ENCODE measurements at regions not wholly inside any gene's neighbourhood (a gene's known extent, or its start where the extent isn't known, plus 50 kb on each side); places are given as distances from the start of the nearest gene placed in this dataset.
"Not testable (repeated sequence)": the region's sequence is repeated elsewhere in the genome, so short reads cannot be mapped to it uniquely, and the experiment has no call there.

DNA sequence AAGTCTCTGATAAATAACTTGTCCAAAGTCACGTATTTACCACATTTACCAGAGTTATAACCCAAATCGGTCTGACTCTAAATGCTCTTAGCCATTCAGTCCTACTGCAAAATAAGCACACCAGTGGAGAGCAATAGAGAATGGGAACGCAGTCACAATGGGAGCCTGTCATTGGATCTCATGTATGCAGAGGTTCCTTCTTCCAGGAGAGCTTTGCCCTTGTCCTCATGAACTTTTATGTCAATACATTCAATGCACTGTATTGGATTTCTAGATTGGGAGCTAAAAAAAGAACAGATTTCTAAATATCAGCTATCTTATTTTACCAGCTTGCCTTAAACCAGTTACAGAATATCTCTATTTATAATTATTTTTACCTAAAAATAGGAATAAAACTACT, 149.1 kb upstream of the CXXC4 start:
- H3K27ac ChIP-seq, result no peak overlapping the region
- H3K9me3 ChIP-seq, result no peaks in the 10 kb centered on the region
- ATAC-seq, result no peak
- 27% methylated on average over 3 of the region's 3 CpGs for WGBS (ENCODE audit: missing lambda C conversion rate)
- no peak for FAIRE-seq
- no peak for DNase-seq (ENCODE audit: low read depth in 1 of 2, low spot score in 1 of 2)
- H3K4me3 ChIP-seq, result no peak overlapping the region
- CTCF ChIA-PET, result no interaction called here
- TF ChIP-seq BHLHE40 (IDR thresholded peaks at IDR 0.05; ENCODE audit: low read depth, low read length) (no peak), ZC3H11A (IDR thresholded peaks at IDR 0.05) (no peak)
- POLR2A ChIA-PET, result no interaction called here
- H3K4me1 ChIP-seq, result no peaks in the 10 kb centered on the region
- H3K4me2 ChIP-seq, result no peak overlapping the region

DNA sequence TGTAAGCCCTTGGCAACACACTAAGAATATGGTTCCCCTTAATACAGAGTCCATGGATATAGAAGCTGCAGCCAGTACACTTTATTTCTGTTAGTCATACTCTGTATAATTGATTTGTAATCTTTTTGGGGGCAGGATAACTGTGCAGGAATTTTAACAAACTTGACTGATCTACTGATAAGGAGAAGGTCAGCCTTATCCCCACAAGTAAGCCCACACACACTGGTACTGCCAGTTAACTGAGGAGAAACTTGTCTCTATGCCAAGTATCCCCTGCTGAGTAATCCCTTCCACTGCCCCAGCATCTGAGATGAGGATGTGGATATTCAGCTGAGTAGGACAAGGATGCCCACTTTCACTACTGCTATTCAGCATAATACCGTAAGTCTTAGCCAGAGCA, 154.9 kb upstream of the CXXC4 start:
- POLR2A ChIA-PET, result no interaction called here
- Histone ChIP-seq H3K4me2 (no peak overlapping the region), H3K4me1 (no peaks in the 10 kb centered on the region), H3K9me3 (no peaks in the 10 kb centered on the region), H3K27ac (no peak overlapping the region), H3K4me3 (no peak overlapping the region)
- CTCF ChIA-PET, result no interaction called here
- no peak for ATAC-seq
- 70% methylated on average over 1 of the region's 1 CpG for WGBS (ENCODE audit: missing lambda C conversion rate)
- FAIRE-seq, result no peak
- DNase-seq (ENCODE audit: low read depth in 1 of 2, low spot score in 1 of 2), result no peak
- TF ChIP-seq FOSL2 (IDR thresholded peaks at IDR 0.05), result no peak
- TF ChIP-seq FOSL2 (CRISPR knock-in tag; IDR thresholded peaks at IDR 0.05), result no peak

DNA sequence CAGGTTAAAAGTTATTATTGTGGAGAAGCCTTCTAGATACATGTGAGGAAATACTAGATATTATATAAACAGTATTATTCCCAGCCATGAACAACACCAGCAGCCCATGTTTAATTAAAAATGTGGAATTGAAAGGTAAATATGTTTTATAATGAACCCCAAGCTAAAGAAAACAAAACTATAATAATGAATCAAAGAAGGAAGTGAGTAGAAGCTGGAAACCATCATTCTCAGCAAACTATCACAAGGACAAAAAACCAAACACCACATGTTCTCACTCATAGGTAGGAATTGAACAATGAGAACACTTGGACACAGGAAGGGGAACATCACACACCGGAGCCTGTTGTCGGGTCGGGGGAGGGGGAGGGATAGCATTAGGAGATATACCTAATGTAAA, 167.6 kb upstream of the CXXC4 start:
- H3K4me3 ChIP-seq; H3K9me3 ChIP-seq; ATAC-seq; H3K27ac ChIP-seq; POLR2A ChIA-PET; H3K4me1 ChIP-seq; H3K4me2 ChIP-seq; CTCF ChIA-PET; FAIRE-seq; DNase-seq (ENCODE audit: low read depth in 1 of 2, low spot score in 1 of 2): not testable (repeated sequence)
- WGBS (ENCODE audit: missing lambda C conversion rate), result 20% methylated on average over 2 of the region's 3 CpGs

DNA sequence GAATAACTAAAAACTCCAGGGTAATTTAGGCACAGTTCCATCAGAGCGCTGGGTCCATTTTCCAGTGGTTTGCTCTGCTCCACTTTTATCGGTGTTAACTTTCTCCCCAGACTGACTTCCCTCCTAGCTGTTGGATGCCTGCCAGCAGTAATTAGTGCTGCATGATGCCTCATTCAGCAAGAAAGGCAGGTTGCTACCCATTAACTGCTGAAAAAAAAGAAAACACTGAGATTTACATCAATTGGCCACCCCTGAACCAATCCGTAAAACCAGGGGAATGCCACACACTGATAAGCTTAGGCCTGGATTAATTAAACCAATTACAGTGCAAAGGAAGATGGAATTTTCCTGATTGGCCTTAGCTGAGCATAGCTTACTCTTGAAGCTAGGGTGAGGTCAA, 182.4 kb upstream of the CXXC4 start:
- DNase-seq (ENCODE audit: low read depth in 1 of 2, low spot score in 1 of 2), result no peak
- H3K4me3 ChIP-seq, result no peak overlapping the region
- 64% methylated on average over 3 of the region's 3 CpGs for WGBS (ENCODE audit: missing lambda C conversion rate)
- no peaks in the 10 kb centered on the region for H3K4me1 ChIP-seq
- H3K27ac ChIP-seq, result no peak overlapping the region
- ChIA-PET CTCF (no interaction called here), POLR2A (no interaction called here)
- TF ChIP-seq CBX8 (IDR thresholded peaks at IDR 0.05) (no peak), ZFP36 (IDR thresholded peaks at IDR 0.05; ENCODE audit: borderline replicate concordance, partially characterized antibody) (no peak), ZSCAN20 (CRISPR knock-in tag; IDR thresholded peaks at IDR 0.05) (no peak), ZC3H11A (IDR thresholded peaks at IDR 0.05) (no peak), HEYL (CRISPR knock-in tag; IDR thresholded peaks at IDR 0.05) (no peak), NR3C1 (IDR thresholded peaks at IDR 0.05) (no peak), FOXS1 (CRISPR knock-in tag; IDR thresholded peaks at IDR 0.05) (no peak), KDM1A (IDR thresholded peaks at IDR 0.05; ENCODE audit: low read depth) (no peak), CBX2 (IDR thresholded peaks at IDR 0.05; ENCODE audit: borderline replicate concordance, low read depth) (no peak), ZNF302 (CRISPR knock-in tag; IDR thresholded peaks at IDR 0.05) (no peak), HOXB13 (CRISPR knock-in tag; IDR thresholded peaks at IDR 0.05; ENCODE audit: low read depth) (no peak), NFE2L2 (conservative IDR thresholded peaks at IDR 0.05; ENCODE audit: low read length) (no peak), NPAS2 (CRISPR knock-in tag; IDR thresholded peaks at IDR 0.05; ENCODE audit: borderline replicate concordance) (no peak), SMC3 (IDR thresholded peaks at IDR 0.05) (no peak)
- H3K9me3 ChIP-seq, result no peaks in the 10 kb centered on the region
- FAIRE-seq, result no peak
- no peak overlapping the region for H3K4me2 ChIP-seq
- no peak for ATAC-seq

DNA sequence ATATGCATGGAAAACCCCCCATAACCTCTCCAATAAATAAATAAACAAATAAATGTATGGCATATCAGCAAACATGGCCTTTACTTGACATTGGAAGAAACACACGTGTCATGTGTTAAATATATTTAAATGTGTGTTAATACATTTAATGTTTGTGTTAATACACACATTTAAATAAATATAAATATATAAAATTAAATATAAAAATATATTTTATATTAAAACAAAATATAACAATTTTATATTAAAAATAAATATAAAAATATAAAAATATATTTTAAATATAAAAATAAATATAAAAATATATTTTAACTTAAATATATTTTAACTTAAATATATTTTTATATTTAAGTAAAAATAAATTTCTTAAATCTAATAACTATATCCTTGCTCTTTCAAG, 187.6 kb upstream of the CXXC4 start:
- Histone ChIP-seq H3K27ac (no peak overlapping the region), H3K4me1 (no peaks in the 10 kb centered on the region), H3K4me3 (no peak overlapping the region), H3K4me2 (no peak overlapping the region), H3K9me3 (no peaks in the 10 kb centered on the region)
- ATAC-seq (no peak), FAIRE-seq (no peak), DNase-seq (ENCODE audit: low read depth in 1 of 2, low spot score in 1 of 2) (no peak)
- TF ChIP-seq CBX8 (IDR thresholded peaks at IDR 0.05), result no peak
- no peak for TF ChIP-seq TP53 (CRISPR knock-in tag; IDR thresholded peaks at IDR 0.05)
- TF ChIP-seq ZC3H11A (IDR thresholded peaks at IDR 0.05), result no peak
- no peak for TF ChIP-seq FOXS1 (CRISPR knock-in tag; IDR thresholded peaks at IDR 0.05)
- TF ChIP-seq EHMT2 (IDR thresholded peaks at IDR 0.05; ENCODE audit: low read depth), result no peak
- TF ChIP-seq PHF8 (IDR thresholded peaks at IDR 0.05; ENCODE audit: borderline replicate concordance, low read depth), result no peak
- no peak for TF ChIP-seq RAD21 (conservative IDR thresholded peaks at IDR 0.05 in 1 of 2, IDR thresholded peaks at IDR 0.05 in 1 of 2)
- TF ChIP-seq POLR2AphosphoS2 (conservative IDR thresholded peaks at IDR 0.05; ENCODE audit: low read length), result no peak
- TF ChIP-seq BHLHE40 (IDR thresholded peaks at IDR 0.05; ENCODE audit: low read depth, low read length), result no peak
- no peak for TF ChIP-seq NPAS2 (CRISPR knock-in tag; IDR thresholded peaks at IDR 0.05; ENCODE audit: borderline replicate concordance)
- TF ChIP-seq CHD4 (IDR thresholded peaks at IDR 0.05; ENCODE audit: borderline replicate concordance), result no peak
- no peak for TF ChIP-seq ESRRA (IDR thresholded peaks at IDR 0.05; ENCODE audit: borderline replicate concordance, low read length)
- WGBS (ENCODE audit: missing lambda C conversion rate), result 11% methylated on average over 1 of the region's 1 CpG
- CTCF ChIA-PET, result no interaction called here
- POLR2A ChIA-PET, result no interaction called here

Measured in A549 (cell line).